GM23248 (cell line): ENCODE measurements at regions not wholly inside any gene's neighbourhood (a gene's known extent, or its start where the extent isn't known, plus 50 kb on each side); places are given as distances from the start of the nearest gene placed in this dataset.

Experiments used
- DNase-seq: peaks from one replicate; pipeline ENCODE4 v3.0.0-alpha.2; 2015
- H2AFZ ChIP-seq: fragments of 200-600 bp; sonication (generic); 2 replicates; pipeline ENCODE4 v1.6.1; 2016; ENCODE audit warnings: antibody characterized with exemption
- H3F3A ChIP-seq: fragments of 200-600 bp; sonication (generic); 2 replicates; pipeline ENCODE4 v1.6.1; 2016; ENCODE audit warnings: mild to moderate bottlenecking, antibody characterized with exemption, mixed run types; ENCODE audit not compliant: insufficient read depth
- H3K27ac ChIP-seq: fragments of 200-600 bp; sonication (generic); 2 replicates; pipeline ENCODE4 v1.5.1; 2016; ENCODE audit warnings: mild to moderate bottlenecking
- H3K27me3 ChIP-seq: fragments of 200-600 bp; sonication (generic); replicated peaks from 2 replicates; pipeline ENCODE4 v1.6.1; 2016; ENCODE audit warnings: mild to moderate bottlenecking; ENCODE audit not compliant: insufficient read depth
- H3K36me3 ChIP-seq: fragments of 200-600 bp; sonication (generic); 2 replicates; pipeline ENCODE4 v1.6.1; 2016; ENCODE audit warnings: low read depth, mild to moderate bottlenecking
- H3K4me1 ChIP-seq: fragments of 200-600 bp; sonication (generic); 2 replicates; pipeline ENCODE4 v1.6.1; 2016; ENCODE audit warnings: mild to moderate bottlenecking; ENCODE audit not compliant: insufficient read depth
- H3K4me2 ChIP-seq: fragments of 200-600 bp; sonication (generic); one replicate; pipeline ENCODE4 v1.6.1; 2016; ENCODE audit warnings: mild to moderate bottlenecking; ENCODE audit not compliant: unreplicated experiment
- H3K4me3 ChIP-seq: fragments of 200-600 bp; sonication (generic); 2 replicates; pipeline ENCODE4 v1.5.1; 2016; ENCODE audit warnings: mild to moderate bottlenecking
- H3K79me2 ChIP-seq: fragments of 200-600 bp; sonication (generic); 2 replicates; pipeline ENCODE4 v1.6.1; 2016; ENCODE audit warnings: mild to moderate bottlenecking; ENCODE audit not compliant: insufficient read depth
- H3K9ac ChIP-seq: fragments of 200-600 bp; sonication (generic); 2 replicates; pipeline ENCODE4 v1.6.1; 2016; ENCODE audit warnings: mild to moderate bottlenecking
- H3K9me2 ChIP-seq: fragments of 200-600 bp; sonication (generic); 2 replicates; pipeline ENCODE4 v1.6.1; 2016; ENCODE audit warnings: mixed run types, mild to moderate bottlenecking, moderate library complexity; ENCODE audit not compliant: insufficient read depth
- H3K9me3 ChIP-seq: fragments of 200-600 bp; sonication (generic); one replicate; pipeline ENCODE4 v1.6.1; 2017; ENCODE audit warnings: low read depth
- H4K20me1 ChIP-seq: fragments of 200-600 bp; sonication (generic); 2 replicates; pipeline ENCODE4 v1.6.0; 2016; ENCODE audit not compliant: insufficient read depth
- EZH2 ChIP-seq: fragments of 200-600 bp; sonication (generic); IDR thresholded peaks from 2 replicates; pipeline ENCODE4 v1.6.1; 2018; ENCODE audit warnings: antibody characterized with exemption, mild to moderate bottlenecking; ENCODE audit not compliant: insufficient read depth, poor library complexity, severe bottlenecking
- EZH2phosphoT487 ChIP-seq: fragments of 200-600 bp; sonication (generic); IDR thresholded peaks from 2 replicates; pipeline ENCODE4 v1.6.1; 2018; ENCODE audit warnings: antibody characterized with exemption, moderate library complexity, mild to moderate bottlenecking, low read depth; ENCODE audit not compliant: insufficient read depth
- WGBS, 2 experiments: methylation state at CpG; one replicate each; pipeline ENCODE4 v1.1.6; 2015 to 2017; ENCODE audit warnings: low lambda C conversion rate in 2 of 2, low coverage in 1 of 2; ENCODE audit errors: missing lambda C conversion rate in 2 of 2; 5-methylcytosine and 5-hydroxymethylcytosine counted together
- in situ Hi-C: fragments of 300-500 bp; cut with MboI; formaldehyde crosslinking; loops from 2 replicates; pipeline ENCODE4 v1.15.0; 2020

DNA sequence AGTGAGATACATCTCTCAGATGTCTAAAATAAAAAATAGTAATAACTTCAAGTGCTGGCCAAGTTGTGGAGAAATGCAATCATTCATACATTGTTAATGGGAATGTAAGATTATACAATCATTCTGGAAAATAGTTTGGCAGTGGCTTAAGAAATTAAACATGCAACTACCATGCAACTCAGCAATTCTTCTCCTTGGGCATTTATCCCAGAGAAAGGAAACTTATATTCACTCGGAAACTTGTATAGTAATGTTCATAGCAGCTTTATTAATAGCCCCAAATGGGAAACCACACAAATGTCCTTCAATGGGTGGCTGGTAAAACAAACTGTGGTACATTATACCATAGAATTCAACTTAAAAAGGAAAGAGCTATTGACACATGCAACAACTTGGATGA is 274.0 kb upstream of the SPRED2 start:
- Histone ChIP-seq H2AFZ (no peak overlapping the region), H3K9me2 (no peaks in the 10 kb centered on the region; the same call in 1 of the 2 replicates), H3K27me3 (peaks cover 9% of the 10 kb centered on the region), H3K79me2 (no peaks in the 10 kb centered on the region), H4K20me1 (no peaks in the 10 kb centered on the region), H3K4me2 (no peak overlapping the region), H3K9me3 (no peaks in the 10 kb centered on the region), H3K36me3 (no peaks in the 10 kb centered on the region), H3K9ac (no peak overlapping the region), H3F3A (no peaks in the 10 kb centered on the region), H3K27ac (no peak overlapping the region), H3K4me1 (no peaks in the 10 kb centered on the region), H3K4me3 (no peak overlapping the region)
- no peak for DNase-seq
- 65 to 69% methylated on average over 1 of the region's 1 CpG for WGBS, 2 experiments
- in situ Hi-C loops = no loop called here
- TF ChIP-seq EZH2 = no peak
- TF ChIP-seq EZH2phosphoT487 = no peak

DNA sequence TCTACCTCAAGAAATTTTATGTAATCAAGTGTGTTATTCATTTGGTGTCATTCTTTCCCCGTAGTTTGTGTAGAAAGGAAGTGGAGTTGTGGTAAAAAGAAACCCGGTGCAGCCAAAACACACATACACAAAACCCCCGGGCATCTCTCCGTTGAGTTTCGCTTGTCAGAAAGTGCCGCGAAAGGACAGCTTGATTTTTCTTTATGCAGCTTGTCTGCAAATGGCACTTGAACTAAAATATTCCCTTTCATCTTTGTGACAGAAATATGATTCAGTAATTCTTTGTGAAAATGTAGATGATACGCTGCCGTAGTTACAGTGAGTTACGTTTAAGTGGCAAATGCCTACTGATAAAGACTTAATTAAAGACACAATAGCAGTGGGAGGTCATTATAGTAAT is 268.8 kb upstream of the SPRED2 start:
- Histone ChIP-seq H3K27ac (no peak overlapping the region), H3K79me2 (no peaks in the 10 kb centered on the region), H3K36me3 (no peaks in the 10 kb centered on the region), H4K20me1 (no peaks in the 10 kb centered on the region), H2AFZ (no peak overlapping the region), H3K27me3 (peaks cover 9% of the 10 kb centered on the region), H3K4me1 (no peaks in the 10 kb centered on the region), H3K9me2 (no peaks in the 10 kb centered on the region; the same call in 1 of the 2 replicates), H3K4me2 (no peak overlapping the region), H3K9me3 (no peaks in the 10 kb centered on the region), H3F3A (no peaks in the 10 kb centered on the region), H3K9ac (no peak overlapping the region), H3K4me3 (no peak overlapping the region)
- in situ Hi-C loops = no loop called here
- no peak for DNase-seq
- TF ChIP-seq EZH2phosphoT487 (no peak), EZH2 (no peak)
- 83 to 86% methylated on average over 10 of the region's 10 CpGs for WGBS, 2 experiments

DNA sequence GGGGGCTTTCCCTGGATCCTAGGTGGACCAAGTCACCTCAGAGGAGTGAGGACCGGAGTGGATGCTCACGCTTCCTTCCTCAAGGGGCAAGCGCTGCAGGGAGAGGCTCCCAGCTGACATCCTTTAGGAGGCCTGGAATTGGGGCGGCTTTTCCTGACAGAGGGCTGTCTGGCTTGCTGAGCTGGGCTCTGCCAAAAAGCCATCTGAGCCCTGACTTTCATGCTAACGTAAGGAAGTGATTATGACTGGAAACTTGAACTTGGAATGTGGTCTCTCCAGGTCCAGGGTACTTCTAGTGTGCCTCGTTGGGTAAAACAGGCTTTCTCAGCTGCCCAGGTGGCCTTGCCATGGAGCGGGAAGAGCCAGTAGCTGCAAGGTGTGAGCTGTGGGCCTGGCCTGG is 268.3 kb upstream of the SPRED2 start:
- Histone ChIP-seq H4K20me1 (no peaks in the 10 kb centered on the region), H3K27ac (no peak overlapping the region), H2AFZ (no peak overlapping the region), H3K4me3 (no peak overlapping the region), H3K4me1 (no peaks in the 10 kb centered on the region), H3K27me3 (peaks cover 9% of the 10 kb centered on the region), H3K9ac (no peak overlapping the region), H3K4me2 (no peak overlapping the region), H3K36me3 (no peaks in the 10 kb centered on the region), H3F3A (no peaks in the 10 kb centered on the region), H3K9me3 (no peaks in the 10 kb centered on the region), H3K9me2 (no peaks in the 10 kb centered on the region; the same call in 1 of the 2 replicates), H3K79me2 (no peaks in the 10 kb centered on the region)
- in situ Hi-C loops = no loop called here
- no peak for TF ChIP-seq EZH2phosphoT487
- TF ChIP-seq EZH2 = no peak
- WGBS, 2 experiments = 24 to 26% methylated on average over 6 to 7 of the region's 7 CpGs
- no peak for DNase-seq

DNA sequence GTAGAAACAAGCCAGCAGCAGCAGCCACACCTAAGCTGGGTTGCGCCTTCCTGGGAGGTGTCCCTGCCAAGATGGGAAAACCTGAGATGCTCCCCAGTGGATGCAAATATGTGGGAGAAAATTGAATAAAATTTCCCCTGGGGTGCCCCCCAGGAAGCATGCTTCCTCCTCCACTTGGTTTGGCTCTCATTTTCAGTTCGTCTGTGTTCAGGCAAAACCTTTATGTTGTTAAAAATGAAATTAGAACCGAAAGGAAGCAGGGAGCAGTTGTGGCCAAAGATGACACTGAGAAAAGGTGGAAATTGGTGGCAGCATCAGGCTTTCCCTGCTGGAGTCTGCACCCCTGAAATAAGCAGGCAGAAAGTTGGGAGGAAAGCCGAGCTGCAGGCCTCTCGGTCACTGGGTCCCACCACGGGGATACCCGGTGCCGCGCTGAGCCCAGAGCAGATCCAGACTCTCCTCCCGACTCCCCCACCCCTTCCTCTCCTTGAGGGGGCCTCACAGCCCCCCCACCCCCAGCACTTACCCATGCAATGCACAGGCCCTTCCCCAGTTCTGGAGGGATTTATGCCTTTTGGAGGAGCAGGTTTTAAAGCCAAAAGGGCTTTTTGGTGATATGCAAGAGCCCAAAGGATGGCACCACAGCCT is 267.7 kb upstream of the SPRED2 start:
- Histone ChIP-seq H3K9ac (no peak overlapping the region), H3K36me3 (no peaks in the 10 kb centered on the region)
- WGBS, 2 experiments = 36 to 46% methylated on average over 8 to 10 of the region's 10 CpGs

More for the DNA sequence above, 267.7 kb upstream of the SPRED2 start:
- H2AFZ ChIP-seq = no peak overlapping the region
- DNase-seq = no peak
- peaks cover 9% of the 10 kb centered on the region for H3K27me3 ChIP-seq
- no peaks in the 10 kb centered on the region for H3K79me2 ChIP-seq
- TF ChIP-seq EZH2phosphoT487 = no peak
- TF ChIP-seq EZH2 = no peak
- in situ Hi-C loops = no loop called here
- H3K27ac ChIP-seq = no peak overlapping the region
- H3K9me3 ChIP-seq = no peaks in the 10 kb centered on the region
- H3K9me2 ChIP-seq = no peaks in the 10 kb centered on the region; the same call in 1 of the 2 replicates
- H3K4me1 ChIP-seq = no peaks in the 10 kb centered on the region
- H3K4me2 ChIP-seq = no peak overlapping the region
- no peaks in the 10 kb centered on the region for H4K20me1 ChIP-seq
- no peaks in the 10 kb centered on the region for H3F3A ChIP-seq
- H3K4me3 ChIP-seq = no peak overlapping the region
